ENCODE measurements at regions not wholly inside any gene's neighbourhood (a gene's known extent, or its start where the extent isn't known, plus 50 kb on each side); places are given as distances from the start of the nearest gene placed in this dataset.
A peak's percentile ranks its signal among the peaks of the same experiment; 100 is the strongest.

- DNase-seq (ENCODE audit: low read depth), result no peak
These were observed 270.2 kb downstream of the TMEM167A start for GRCh38 chr5:82807021-82807420.

GRCh38 chr5:82806513-82806912, 270.7 kb downstream of the TMEM167A start:
- no peak for DNase-seq (ENCODE audit: low read depth)

GRCh38 chr5:82804155-82804690, 273.0 kb downstream of the TMEM167A start:
- DNase-seq (ENCODE audit: low read depth), result no peak

GRCh38 chr5:82802954-82803353, 274.2 kb downstream of the TMEM167A start:
- DNase-seq (ENCODE audit: low read depth), result no peak

GRCh38 chr5:82800826-82801225, 276.4 kb downstream of the TMEM167A start:
- no peak for DNase-seq (ENCODE audit: low read depth)

- DNase-seq (ENCODE audit: low read depth), result no peak
These were observed 277.7 kb downstream of the TMEM167A start for GRCh38 chr5:82799361-82800077.

GRCh38 chr5:82798676-82799075, 278.5 kb downstream of the TMEM167A start:
- no peak for DNase-seq (ENCODE audit: low read depth)

GRCh38 chr5:82796643-82797416, 280.4 kb downstream of the TMEM167A start:
- DNase-seq (ENCODE audit: low read depth), result no peak

GRCh38 chr5:82794876-82795275, 282.3 kb downstream of the TMEM167A start:
- no peak for DNase-seq (ENCODE audit: low read depth)

- peak; percentile 3 for DNase-seq (ENCODE audit: low read depth)
These were observed 283.3 kb downstream of the TMEM167A start for GRCh38 chr5:82793808-82794419.

GRCh38 chr5:82792096-82792495, 285.1 kb downstream of the TMEM167A start:
- DNase-seq (ENCODE audit: low read depth), result no peak

GRCh38 chr5:82789095-82789494, 288.1 kb downstream of the TMEM167A start:
- no peak for DNase-seq (ENCODE audit: low read depth)

GRCh38 chr5:82786748-82787147, 290.4 kb downstream of the TMEM167A start:
- DNase-seq (ENCODE audit: low read depth), result no peak

- DNase-seq (ENCODE audit: low read depth), result no peak
These were observed 291.2 kb downstream of the TMEM167A start for GRCh38 chr5:82785882-82786509.

- no peak for DNase-seq (ENCODE audit: low read depth)
These were observed 291.7 kb downstream of the TMEM167A start for GRCh38 chr5:82785456-82785855.

GRCh38 chr5:82784521-82784920, 292.7 kb downstream of the TMEM167A start:
- DNase-seq (ENCODE audit: low read depth), result no peak

GRCh38 chr5:82777106-82777505, 300.1 kb downstream of the TMEM167A start:
- DNase-seq (ENCODE audit: low read depth), result no peak

- DNase-seq (ENCODE audit: low read depth), result no peak
These were observed 304.9 kb downstream of the TMEM167A start for GRCh38 chr5:82772281-82772680.

- DNase-seq (ENCODE audit: low read depth), result no peak
These were observed 311.0 kb downstream of the TMEM167A start for GRCh38 chr5:82766206-82766605.

- DNase-seq (ENCODE audit: low read depth), result no peak
These were observed 311.4 kb downstream of the TMEM167A start for GRCh38 chr5:82765765-82766164.

- DNase-seq (ENCODE audit: low read depth), result no peak
These were observed 316.3 kb downstream of the TMEM167A start for GRCh38 chr5:82760856-82761255.

- no peak for DNase-seq (ENCODE audit: low read depth)
These were observed 318.3 kb downstream of the TMEM167A start for GRCh38 chr5:82758881-82759280.
